HUDEP-2 (cell line): ENCODE measurements at regions not wholly inside any gene's neighbourhood (a gene's known extent, or its start where the extent isn't known, plus 50 kb on each side); places are given as distances from the start of the nearest gene placed in this dataset.
"Not testable (repeated sequence)": the region's sequence is repeated elsewhere in the genome, so short reads cannot be mapped to it uniquely, and the experiment has no call there.

ENCODE experiments used
- DNase-seq, 76 experiments: peaks; one replicate each; lab custom pipeline; 2025; ENCODE audit not compliant: unreplicated experiment in 76 of 76; lab: John Stamatoyannopoulos, UW

- no peak for DNase-seq
Observed at GRCh38 chr11:13163158-13163557, 114.4 kb upstream of the BMAL1 start.

- no peak for DNase-seq
Observed at GRCh38 chr11:13166036-13166435, 111.6 kb upstream of the BMAL1 start.

GRCh38 chr11:13168271-13168670 lies 109.3 kb upstream of the BMAL1 start:
- no peak for DNase-seq

- DNase-seq = no peak
Observed at GRCh38 chr11:13169709-13170108, 107.9 kb upstream of the BMAL1 start.

GRCh38 chr11:13174090-13174489 lies 103.5 kb upstream of the BMAL1 start:
- DNase-seq = no peak

GRCh38 chr11:13183094-13183825 lies 94.3 kb upstream of the BMAL1 start:
- peak in 7 of 76 experiments; percentile 2 to 14 (median 8) for DNase-seq

DNA sequence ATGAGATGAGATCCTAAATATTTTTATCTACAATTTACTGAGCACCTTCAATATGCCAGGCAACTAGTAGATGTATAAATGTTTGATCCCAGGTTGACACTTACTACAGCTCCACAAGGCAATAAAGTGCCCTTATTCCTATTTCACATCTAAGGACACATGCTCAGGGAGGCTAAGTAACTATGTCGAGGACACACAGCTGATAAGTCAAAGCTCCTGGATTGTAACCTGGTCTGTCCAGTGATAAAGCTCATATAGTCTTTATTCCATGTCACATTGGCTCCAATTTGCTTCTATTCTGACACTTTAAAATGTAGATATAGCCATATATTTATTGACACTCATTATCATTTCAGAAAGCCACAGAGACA lies 93.8 kb upstream of the BMAL1 start:
- DNase-seq = no peak

DNA sequence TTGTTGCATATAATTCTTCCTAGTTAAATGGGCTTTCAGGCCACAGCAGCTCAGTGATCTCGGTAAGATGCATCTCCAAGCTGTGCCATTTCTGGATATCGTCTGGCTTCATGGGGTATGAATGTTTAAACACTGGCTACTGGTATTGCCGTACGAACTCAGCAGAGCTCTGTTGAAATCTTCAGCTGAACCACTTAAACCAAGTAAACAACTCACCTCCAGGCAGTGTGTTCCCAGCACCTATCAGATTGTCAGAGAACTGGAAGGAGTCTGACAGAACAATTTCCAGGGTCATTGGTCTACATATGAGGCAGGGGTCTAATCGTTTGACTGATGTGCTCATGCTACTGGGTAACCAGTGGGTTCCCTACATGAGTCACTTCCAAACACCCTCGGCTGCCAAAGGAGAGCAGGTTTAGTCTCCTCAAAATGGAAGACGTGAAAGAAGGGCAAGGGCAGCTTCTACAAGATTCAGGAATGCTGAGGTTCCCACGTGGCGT lies 93.2 kb upstream of the BMAL1 start:
- DNase-seq = no peak

- DNase-seq = no peak
Observed at GRCh38 chr11:13188179-13188578, 89.4 kb upstream of the BMAL1 start.

DNA sequence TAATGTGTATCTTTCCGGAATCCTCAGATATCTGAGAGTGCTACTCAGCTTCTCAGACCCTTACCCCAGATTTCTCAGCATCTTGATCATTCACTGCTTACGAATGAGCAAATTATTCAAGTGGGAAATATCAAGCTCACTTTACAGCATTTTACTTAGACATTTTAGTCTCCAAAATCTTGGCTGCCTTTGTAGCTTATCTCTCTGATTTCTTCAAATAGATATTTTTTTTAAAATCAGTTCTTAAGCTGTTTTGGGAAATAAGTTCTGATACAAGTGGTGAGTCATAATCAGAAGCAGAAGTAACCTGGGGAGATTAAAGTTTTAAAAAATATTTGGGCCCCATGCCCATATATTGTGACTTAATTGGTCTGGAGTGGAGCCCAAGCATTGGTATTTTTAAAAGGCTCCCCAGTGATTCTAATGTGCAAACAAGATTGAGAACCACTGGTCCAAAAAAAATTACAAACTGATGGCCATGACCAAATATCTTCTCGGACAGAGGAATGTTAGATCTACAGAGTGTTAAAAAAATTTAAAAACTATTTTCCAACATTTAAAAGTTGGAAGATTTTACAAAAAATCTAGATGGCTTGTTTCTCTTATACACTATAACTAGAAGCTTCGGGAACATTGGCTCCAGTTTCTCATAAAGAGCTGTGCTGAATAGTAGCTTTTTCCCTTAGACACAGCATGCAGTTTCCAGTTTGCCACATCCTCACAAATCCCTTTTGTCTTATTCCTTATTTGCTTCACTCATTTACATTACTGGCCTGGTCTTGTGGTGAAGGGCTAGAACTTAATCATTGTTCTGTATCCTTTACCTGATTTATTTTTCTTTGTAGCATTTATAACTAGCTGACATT lies 87.8 kb upstream of the BMAL1 start:
- no peak for DNase-seq

- DNase-seq = no peak
Observed at GRCh38 chr11:13193613-13194012, 84.0 kb upstream of the BMAL1 start.

DNA sequence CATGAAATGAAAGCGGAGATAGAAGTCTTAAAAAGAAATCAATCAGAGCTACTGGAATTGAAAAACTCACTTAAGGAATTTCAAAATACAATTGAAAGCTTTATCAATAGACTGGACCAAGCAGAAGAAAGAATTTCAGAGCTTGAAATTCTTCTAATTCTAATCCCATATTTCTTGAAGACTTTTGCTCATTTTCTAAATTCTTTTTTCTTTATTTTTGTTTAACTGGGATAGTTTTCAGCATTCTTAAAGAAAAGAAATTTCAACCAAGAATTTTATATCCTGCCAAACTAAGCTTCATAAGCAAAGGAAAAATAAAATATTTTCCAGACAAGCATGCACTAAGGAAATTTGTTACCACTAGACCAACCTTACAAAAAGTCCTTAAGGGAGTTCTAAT lies 80.2 kb upstream of the BMAL1 start:
- DNase-seq = not testable (repeated sequence)

DNA sequence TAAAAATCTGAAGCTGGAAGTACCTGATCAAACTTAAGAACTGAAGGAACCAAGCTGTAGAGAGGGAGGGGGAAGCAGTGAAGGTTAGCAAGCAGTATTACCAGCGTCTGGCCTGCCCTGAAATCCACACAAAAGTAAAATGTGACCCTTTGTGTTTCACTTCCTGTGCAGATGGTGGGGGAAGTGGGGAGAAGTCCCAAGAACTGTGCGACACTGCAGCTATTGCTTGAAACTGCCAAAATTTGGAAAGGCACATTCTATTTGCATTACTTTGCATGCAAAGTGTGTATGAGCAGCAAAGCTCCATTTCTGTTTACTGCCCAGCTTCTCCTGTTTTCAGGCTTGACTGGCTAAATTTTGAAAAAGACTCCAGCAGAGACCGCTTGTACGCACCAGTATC lies 72.1 kb upstream of the BMAL1 start:
- no peak for DNase-seq

DNA sequence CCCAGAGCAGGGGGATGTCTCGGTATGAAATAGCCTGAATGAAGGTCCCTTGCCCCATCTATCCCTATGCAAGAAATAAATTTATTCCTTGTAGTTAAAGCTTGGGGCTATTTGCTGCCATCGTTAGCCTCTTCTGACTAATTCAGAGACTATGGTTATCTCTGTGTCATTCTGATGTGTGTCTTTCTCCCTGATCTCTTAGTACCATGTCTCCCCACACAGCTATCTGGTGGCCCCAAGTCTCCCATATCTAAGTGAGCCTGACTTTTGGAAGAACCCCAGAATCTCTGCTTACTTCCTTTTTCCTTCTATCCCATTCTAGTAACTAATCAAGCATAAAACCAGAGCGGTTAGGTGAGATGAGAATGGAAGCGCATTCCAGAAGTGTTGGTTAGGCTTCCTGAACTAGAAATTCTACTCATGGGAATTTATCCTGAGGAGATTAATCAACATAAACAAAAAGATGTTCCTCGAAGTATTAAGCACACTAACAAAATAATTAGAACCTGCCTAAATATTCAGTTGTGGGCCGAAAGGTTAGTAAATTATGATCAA lies 71.4 kb upstream of the BMAL1 start:
- peak in 2 of 76 experiments; percentile 5 to 8 for DNase-seq

DNA sequence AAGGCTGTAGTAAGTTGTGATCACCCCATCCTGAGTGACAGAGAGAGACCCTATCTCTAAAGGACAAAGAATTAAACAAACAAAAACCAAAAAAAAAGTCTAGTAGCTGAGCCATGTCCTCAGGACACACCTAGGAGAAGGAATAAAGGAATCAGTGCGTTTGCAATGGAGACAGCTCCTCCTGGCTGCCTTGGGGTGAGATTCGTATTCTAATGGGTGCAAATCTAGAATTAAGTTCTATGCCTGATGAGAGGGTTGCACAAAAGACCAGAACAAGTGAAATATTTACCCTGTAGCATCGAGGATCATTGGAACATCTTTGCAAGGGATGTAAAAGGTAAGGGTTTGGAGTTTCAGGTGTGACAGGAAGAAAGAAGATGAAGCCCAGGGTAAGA lies 70.3 kb upstream of the BMAL1 start:
- DNase-seq = no peak

DNA sequence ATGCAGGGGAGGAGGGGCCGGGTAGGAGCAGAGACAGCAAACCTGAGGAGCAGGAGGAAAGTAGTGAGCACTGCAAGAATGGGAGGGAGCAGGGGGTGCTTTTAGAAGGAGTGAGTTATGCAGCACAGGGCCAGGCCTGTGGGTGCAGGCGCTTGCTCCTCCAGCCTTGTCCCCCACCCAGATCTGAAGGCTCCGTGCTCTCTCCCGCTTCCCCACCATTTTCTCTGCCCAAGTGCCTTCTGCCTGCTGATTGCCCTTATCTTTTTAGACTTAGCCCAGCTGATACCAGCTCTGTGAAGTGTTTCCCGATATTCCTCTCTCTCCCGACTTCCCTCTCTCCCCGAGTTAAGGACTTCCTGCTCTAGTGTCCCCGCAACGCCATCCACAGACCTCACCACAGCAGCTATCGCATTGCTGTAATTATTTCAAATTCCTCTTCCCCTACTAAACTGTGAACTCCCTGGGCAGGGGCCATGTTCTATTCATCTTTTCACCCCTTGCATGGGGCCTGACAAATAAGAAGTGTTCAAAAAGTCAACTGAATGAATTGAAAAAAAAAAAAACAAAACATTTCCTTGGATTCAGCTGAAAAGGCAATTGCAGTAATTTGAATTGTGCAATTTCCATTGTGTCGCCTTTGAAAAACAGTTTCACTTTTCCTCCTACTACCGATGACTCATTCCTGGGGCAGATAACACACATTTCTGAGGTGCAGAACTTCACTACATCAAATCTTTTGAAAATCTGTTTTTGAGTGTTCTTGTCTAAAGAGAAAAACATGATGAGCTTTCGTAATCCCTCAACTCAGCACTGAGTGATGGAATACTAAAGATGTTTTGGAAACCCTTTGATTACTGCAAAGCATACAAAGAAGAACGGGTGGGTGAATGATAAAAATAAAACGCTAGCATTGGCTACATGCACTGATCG lies 69.7 kb upstream of the BMAL1 start:
- peak in 7 of 76 experiments; percentile 4 to 30 (median 13) for DNase-seq

- peak in 1 of 76 experiments; percentile 2 for DNase-seq
Observed at GRCh38 chr11:13208921-13209320, 68.7 kb upstream of the BMAL1 start.

GRCh38 chr11:13209379-13209778 lies 68.2 kb upstream of the BMAL1 start:
- no peak for DNase-seq

DNA sequence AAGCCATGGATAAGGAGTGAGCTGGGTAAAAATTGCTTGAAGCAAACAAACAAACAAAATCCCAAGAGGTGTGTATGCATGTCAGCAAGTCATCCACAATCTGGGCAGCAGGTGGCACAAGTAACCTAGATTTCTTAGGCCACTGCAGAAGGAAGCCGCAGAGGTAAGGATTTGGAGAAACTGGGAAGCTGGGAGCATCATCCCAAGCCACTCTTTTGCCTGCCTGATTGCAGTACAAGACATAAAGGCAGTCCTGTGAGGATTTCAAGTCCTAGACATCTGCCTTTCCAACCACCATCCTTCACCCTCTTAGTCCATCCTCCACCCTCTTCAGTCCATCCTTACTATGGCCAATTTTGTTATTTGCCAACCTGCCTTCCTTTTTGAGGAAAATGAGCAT lies 67.2 kb upstream of the BMAL1 start:
- DNase-seq = peak in 6 of 76 experiments; percentile 2 to 20 (median 6)

DNA sequence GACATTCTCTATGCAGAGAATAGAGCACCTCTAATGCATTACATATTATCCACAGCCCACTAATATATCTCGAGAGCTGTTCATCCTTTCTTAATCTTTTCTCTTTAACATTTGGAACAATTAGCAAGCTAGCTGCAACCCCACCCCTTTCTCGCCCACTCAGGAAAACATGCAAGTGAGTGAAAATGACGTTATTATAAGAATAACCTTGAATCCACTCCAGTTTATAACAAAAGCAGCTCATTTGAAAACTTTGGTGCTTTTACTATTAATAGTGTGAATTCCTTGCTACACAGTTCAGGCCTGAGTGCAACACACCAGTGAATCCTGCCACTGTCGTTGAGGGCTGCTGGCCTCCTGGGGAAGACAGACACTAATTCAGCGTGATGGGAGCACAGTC lies 63.3 kb upstream of the BMAL1 start:
- no peak for DNase-seq
